HS-5 (cell line): ENCODE measurements at regions not wholly inside any gene's neighbourhood (a gene's known extent, or its start where the extent isn't known, plus 50 kb on each side); places are given as distances from the start of the nearest gene placed in this dataset.

ENCODE experiments used
- DNase-seq: peaks from one replicate; pipeline ENCODE4 v3.0.0-alpha.2; 2012; ENCODE audit warnings: low read depth

- DNase-seq = no peak
Measured at GRCh38 chr2:129071531-129071930, 752.9 kb upstream of the HS6ST1 start.

GRCh38 chr2:129074298-129074920, 755.7 kb upstream of the HS6ST1 start:
- DNase-seq = no peak

- DNase-seq = no peak
Measured at GRCh38 chr2:129078548-129078947, 759.9 kb upstream of the HS6ST1 start.

GRCh38 chr2:129080715-129081476, 762.2 kb upstream of the HS6ST1 start:
- DNase-seq = no peak

- DNase-seq = no peak
Measured at GRCh38 chr2:129085386-129085785, 766.7 kb upstream of the HS6ST1 start.

GRCh38 chr2:129087133-129087813, 768.6 kb upstream of the HS6ST1 start:
- DNase-seq = no peak

- DNase-seq = no peak
Measured at GRCh38 chr2:129091620-129092019, 773.0 kb upstream of the HS6ST1 start.

- DNase-seq = no peak
Measured at GRCh38 chr2:129092956-129093355, 774.3 kb upstream of the HS6ST1 start.

GRCh38 chr2:129101186-129101585, 782.5 kb upstream of the HS6ST1 start:
- DNase-seq = no peak

- no peak for DNase-seq
Measured at GRCh38 chr2:129103936-129104878, 785.5 kb upstream of the HS6ST1 start.

- DNase-seq = no peak
Measured at GRCh38 chr2:129112181-129112580, 793.5 kb upstream of the HS6ST1 start.

GRCh38 chr2:129113776-129114175, 795.1 kb upstream of the HS6ST1 start:
- no peak for DNase-seq

GRCh38 chr2:129117434-129117833, 798.8 kb upstream of the HS6ST1 start:
- DNase-seq = no peak

GRCh38 chr2:129118296-129118695, 799.6 kb upstream of the HS6ST1 start:
- no peak for DNase-seq

GRCh38 chr2:129129087-129129486, 810.4 kb upstream of the HS6ST1 start:
- no peak for DNase-seq

GRCh38 chr2:129133692-129134641, 815.3 kb upstream of the HS6ST1 start:
- no peak for DNase-seq

GRCh38 chr2:129135017-129135416, 816.3 kb upstream of the HS6ST1 start:
- no peak for DNase-seq

GRCh38 chr2:129139380-129139779, 820.7 kb upstream of the HS6ST1 start:
- DNase-seq = no peak

- DNase-seq = no peak
Measured at GRCh38 chr2:129142465-129142864, 823.8 kb upstream of the HS6ST1 start.

GRCh38 chr2:129144082-129144791, 825.6 kb upstream of the HS6ST1 start:
- no peak for DNase-seq
